HAP-1 (cell line): ENCODE measurements at regions not wholly inside any gene's neighbourhood (a gene's known extent, or its start where the extent isn't known, plus 50 kb on each side); places are given as distances from the start of the nearest gene placed in this dataset.

Experiments used
- DNase-seq, 2 experiments: peaks; one replicate each; pipeline ENCODE4 v3.0.0-alpha.2; 2016 to 2020; ENCODE audit warnings: low spot score in 2 of 2
- H3K27me3 ChIP-seq: fragments of 250-450 bp; sonication (Bioruptor Pico); 2 replicates; pipeline ENCODE4 v1.5.1; 2020; ENCODE audit warnings: low read depth, mild to moderate bottlenecking, moderate library complexity
- H3K36me3 ChIP-seq: fragments of 250-450 bp; sonication (Bioruptor Pico); replicated peaks from 2 replicates; pipeline ENCODE4 v1.5.1; 2020; ENCODE audit warnings: mild to moderate bottlenecking
- H3K4me1 ChIP-seq: fragments of 250-450 bp; sonication (Bioruptor Pico); 2 replicates; pipeline ENCODE4 v1.5.1; 2020; ENCODE audit warnings: mild to moderate bottlenecking
- H3K4me3 ChIP-seq: fragments of 250-450 bp; sonication (Bioruptor Pico); 2 replicates; pipeline ENCODE4 v1.5.1; 2020; ENCODE audit warnings: mild to moderate bottlenecking, moderate library complexity
- H3K9me3 ChIP-seq: fragments of 250-450 bp; sonication (Bioruptor Pico); 2 replicates; pipeline ENCODE4 v1.5.1; 2020; ENCODE audit warnings: mild to moderate bottlenecking, moderate library complexity
- in situ Hi-C: fragments of 300-500 bp; cut with MboI; formaldehyde crosslinking; loops from 3 replicates; pipeline ENCODE4 v1.14.3; 2020; ENCODE audit warnings: low sequenced_read_pairs, inconsistent platforms, mixed read lengths

DNA sequence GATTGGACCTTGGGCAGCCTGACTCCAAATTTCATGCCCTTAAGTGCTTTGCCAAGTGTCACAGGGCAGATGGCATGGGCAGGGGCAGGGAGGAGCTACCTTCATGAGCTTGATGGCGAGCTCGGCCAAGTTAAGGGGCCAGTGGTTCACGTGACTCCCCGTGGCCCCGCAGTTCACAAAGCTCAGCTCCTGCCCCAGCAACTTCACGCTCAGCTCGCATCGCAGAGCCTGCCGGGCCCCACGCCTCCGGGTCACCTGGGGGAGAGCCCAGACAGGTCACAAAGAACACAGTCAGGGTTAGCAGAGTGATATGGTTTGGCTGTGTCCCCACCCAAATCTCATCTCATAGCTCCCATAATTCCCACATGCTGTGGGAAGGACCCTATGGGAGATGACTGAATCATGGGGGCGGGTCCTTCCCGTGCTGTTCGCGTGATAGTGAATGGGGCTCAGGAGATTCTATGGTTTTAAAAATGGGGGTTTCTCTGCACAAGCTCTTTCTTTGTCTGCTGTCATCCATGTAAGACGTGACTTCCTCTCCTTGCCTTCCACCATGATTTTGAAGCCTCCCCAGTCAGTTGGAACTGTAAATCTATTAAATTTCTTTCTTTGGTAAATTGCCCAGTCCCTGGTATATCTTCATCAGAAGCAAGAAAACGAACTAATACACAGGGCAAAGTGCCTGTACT, 108.1 kb downstream of the LITAF start:
- Histone ChIP-seq H3K4me1 (no peaks in the 10 kb centered on the region), H3K4me3 (no peak overlapping the region), H3K36me3 (no peaks in the 10 kb centered on the region), H3K27me3 (no peaks in the 10 kb centered on the region), H3K9me3 (no peaks in the 10 kb centered on the region; the same call in 1 of the 2 replicates)
- DNase-seq = no peak
- in situ Hi-C loops = no loop called here

DNA sequence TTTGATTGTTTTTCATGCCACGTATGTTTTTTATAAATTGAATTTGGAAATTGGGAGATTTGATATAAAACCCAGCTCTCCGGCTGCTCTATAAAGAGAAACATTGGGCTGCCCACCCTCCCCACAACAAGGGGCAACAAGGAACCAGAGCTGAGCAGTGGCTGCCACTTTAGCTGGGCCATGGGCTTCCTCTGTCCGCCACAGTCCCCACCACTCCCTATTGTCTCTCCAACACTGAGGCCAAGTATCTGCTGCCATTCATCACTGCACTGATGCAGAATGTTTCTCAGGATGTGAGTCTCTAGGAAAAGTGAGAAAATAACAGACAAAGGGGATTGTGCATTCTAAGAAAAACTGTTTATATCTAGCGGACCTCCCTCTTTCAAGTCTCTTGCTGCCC, 106.8 kb downstream of the LITAF start:
- Histone ChIP-seq H3K36me3 (no peaks in the 10 kb centered on the region), H3K27me3 (no peaks in the 10 kb centered on the region), H3K4me3 (no peak overlapping the region), H3K4me1 (no peaks in the 10 kb centered on the region), H3K9me3 (no peaks in the 10 kb centered on the region; the same call in 1 of the 2 replicates)
- DNase-seq = no peak
- in situ Hi-C loops = no loop called here

DNA sequence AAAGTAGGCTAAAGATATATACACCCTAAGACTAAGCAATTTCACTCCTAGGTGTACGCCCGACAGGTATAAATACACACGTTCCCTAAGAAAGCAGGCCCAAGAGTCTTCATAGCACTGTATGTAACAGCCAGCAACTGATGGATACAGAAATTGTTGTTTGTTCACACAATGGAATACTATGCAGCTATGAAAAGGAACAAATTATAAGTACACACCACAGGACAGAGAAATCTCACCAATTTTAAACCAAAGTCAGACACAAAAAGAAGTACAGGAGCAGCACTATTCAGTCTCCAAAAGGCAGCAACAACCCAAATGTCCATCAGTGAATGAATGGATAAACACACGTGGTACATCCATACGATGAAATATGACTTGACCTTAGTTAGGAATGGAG, 106.1 kb downstream of the LITAF start:
- in situ Hi-C loops = no loop called here
- Histone ChIP-seq H3K9me3 (no peaks in the 10 kb centered on the region; the same call in 1 of the 2 replicates), H3K4me3 (no peak overlapping the region), H3K27me3 (no peaks in the 10 kb centered on the region), H3K4me1 (no peaks in the 10 kb centered on the region), H3K36me3 (no peaks in the 10 kb centered on the region)
- DNase-seq = no peak

DNA sequence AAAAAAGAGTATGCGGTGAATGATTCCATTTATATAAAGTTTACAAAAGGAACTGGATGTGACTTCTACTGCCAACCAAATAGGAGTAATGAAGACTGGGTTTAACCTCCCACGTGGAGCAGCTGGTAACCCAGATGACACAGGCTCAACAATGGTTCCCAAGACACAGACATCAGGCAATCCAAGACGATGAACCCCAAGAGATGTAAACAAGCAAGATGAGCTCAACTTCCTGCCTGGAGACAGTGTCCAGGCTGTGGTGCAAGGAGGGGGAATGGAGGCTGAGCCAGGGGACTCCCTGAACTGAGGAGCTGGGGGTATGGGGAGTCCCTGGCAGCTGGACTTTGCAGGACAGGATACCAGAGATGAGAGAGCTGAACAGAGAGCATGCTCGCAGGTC, 104.7 kb downstream of the LITAF start:
- Histone ChIP-seq H3K27me3 (no peaks in the 10 kb centered on the region), H3K36me3 (no peaks in the 10 kb centered on the region), H3K4me3 (no peak overlapping the region), H3K4me1 (no peaks in the 10 kb centered on the region), H3K9me3 (no peaks in the 10 kb centered on the region; the same call in 1 of the 2 replicates)
- no peak for DNase-seq
- in situ Hi-C loops = no loop called here

DNA sequence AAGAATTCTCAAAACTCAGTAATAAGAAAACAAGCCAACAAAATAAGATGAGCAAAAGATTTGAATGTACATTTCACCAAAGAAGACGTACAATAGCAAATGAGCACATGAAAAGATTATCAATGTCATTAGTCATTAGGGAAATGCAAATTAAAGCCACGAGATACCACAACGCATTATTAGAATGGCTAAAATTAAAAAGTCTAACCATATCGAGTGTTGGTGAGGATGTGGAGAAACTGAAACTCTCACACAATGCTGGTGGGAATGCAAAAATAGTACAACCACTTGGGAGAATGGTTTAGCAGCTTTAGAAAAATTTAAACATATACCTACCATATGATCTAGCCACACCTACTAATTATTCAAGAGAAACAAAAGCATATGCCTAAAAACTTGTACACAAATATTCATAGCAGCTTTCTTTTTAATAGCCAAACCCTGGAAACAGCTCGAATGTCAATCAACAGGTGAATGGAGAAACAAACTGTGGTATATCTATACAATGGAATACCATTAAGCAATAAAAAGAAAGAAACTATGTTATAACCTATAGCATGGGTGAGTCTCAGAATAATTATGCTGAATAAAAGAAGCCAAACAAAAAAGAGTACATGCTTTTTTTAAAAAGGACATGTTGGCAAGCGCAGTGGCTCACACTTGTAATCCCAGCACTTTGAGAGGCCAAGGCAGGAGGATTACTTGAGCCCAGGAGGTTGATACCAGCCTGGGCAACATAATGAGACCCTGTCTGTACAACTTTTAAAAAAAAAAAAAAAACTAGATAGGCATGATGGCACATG, 103.6 kb downstream of the LITAF start:
- Histone ChIP-seq H3K27me3 (no peaks in the 10 kb centered on the region), H3K4me1 (no peaks in the 10 kb centered on the region), H3K36me3 (no peaks in the 10 kb centered on the region), H3K9me3 (no peaks in the 10 kb centered on the region; the same call in 1 of the 2 replicates), H3K4me3 (no peak overlapping the region)
- in situ Hi-C loops = no loop called here
- no peak for DNase-seq

DNA sequence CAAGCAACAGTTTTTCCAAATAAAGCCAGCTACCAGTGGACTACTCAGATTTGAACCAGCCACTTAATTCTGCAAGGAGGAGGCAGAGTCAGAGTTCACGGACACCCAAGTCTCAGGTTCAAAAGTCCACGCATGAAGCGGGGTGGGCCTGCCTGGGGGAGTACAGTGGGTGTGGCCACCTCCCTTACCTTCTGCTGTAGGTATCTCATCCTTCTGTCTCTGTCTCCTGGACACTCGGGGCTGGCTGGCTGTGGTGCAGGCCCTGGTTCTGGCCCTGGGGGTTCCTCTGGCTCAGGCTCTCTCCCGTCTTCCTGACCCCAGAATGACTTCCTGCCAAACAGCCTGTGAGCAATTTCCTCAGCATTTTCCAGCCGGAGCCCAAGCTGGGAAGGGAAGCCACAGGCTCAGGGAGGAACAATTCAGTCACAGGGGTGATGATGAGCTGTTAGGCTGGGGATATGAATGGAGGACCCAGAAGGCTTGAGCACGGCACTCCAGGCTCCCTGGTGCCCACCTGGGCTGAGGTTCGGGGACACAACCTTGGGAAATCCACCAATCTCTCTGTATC, 101.9 kb downstream of the LITAF start:
- H3K36me3 ChIP-seq = no peaks in the 10 kb centered on the region
- no peak for DNase-seq
- in situ Hi-C loops = no loop called here
- no peaks in the 10 kb centered on the region for H3K4me1 ChIP-seq
- H3K9me3 ChIP-seq = peaks cover 2% of the 10 kb centered on the region
- H3K4me3 ChIP-seq = no peak overlapping the region
- no peaks in the 10 kb centered on the region for H3K27me3 ChIP-seq

DNA sequence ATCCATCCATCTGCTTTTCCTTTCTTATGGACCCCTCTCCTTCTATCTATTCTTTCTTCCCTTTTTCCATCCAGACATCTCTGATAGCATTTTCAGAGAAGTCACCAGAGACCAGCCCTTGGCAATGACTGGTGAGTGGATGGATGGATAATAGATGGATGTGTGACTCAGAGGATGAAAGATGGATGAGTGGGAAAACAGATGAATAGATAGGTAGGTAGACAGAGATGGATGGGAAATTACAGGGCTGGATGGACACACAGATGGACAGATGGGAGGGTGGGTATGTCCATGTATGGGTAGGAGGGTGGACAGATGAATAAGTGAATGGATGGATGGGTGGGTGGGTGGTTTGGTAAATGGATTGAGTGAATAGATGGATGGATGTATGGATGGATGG, 101.0 kb downstream of the LITAF start:
- no peaks in the 10 kb centered on the region for H3K36me3 ChIP-seq
- H3K27me3 ChIP-seq = no peaks in the 10 kb centered on the region
- H3K4me3 ChIP-seq = no peak overlapping the region
- H3K4me1 ChIP-seq = no peaks in the 10 kb centered on the region
- in situ Hi-C loops = no loop called here
- peaks cover 4% of the 10 kb centered on the region for H3K9me3 ChIP-seq
- no peak for DNase-seq

DNA sequence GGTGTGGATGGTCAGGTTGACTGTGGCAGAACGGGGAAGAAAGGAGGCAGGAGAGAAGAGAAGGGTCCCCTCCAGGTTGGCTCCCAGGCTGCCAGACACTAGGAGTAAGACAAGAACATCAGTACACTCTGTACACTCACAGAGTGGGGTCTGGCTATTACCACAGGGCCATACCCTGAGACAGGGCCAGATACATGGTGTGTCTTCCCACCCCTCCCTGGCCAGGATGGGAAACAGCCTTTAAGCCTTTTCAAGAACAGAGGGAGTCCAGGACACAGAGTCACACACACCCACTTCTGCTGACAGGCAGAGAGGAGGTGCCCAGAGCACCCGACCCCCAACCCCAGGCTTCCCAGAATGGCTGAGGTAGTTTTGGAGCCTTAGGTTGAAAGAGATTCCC, 99.4 kb downstream of the LITAF start:
- DNase-seq = no peak
- in situ Hi-C loops = no loop called here
- H3K36me3 ChIP-seq = no peaks in the 10 kb centered on the region
- peaks cover 5% of the 10 kb centered on the region for H3K9me3 ChIP-seq
- H3K27me3 ChIP-seq = no peaks in the 10 kb centered on the region
- no peak overlapping the region for H3K4me3 ChIP-seq
- no peaks in the 10 kb centered on the region for H3K4me1 ChIP-seq

DNA sequence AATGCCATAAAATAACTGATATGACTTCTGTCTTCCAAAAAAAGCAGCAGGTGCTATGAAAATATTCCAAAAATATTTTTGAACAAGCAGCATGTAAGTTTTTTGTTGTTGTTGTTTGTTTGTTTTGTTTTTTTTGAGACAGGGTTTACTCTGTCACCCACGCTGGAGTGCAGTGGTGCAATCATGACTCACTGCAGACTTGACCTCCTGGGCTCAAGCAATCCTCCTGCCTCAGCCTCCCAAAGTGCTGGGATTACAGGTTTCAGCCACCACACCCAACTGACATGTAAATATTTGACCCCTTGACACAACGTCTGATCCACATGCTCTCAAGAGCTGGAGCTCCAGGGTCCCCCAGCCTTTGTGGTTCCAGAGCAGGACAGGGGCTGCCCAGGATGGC, 98.4 kb downstream of the LITAF start:
- Histone ChIP-seq H3K4me1 (no peaks in the 10 kb centered on the region), H3K36me3 (no peaks in the 10 kb centered on the region), H3K9me3 (peaks cover 5% of the 10 kb centered on the region), H3K27me3 (no peaks in the 10 kb centered on the region), H3K4me3 (no peak overlapping the region)
- no peak for DNase-seq
- in situ Hi-C loops = no loop called here

DNA sequence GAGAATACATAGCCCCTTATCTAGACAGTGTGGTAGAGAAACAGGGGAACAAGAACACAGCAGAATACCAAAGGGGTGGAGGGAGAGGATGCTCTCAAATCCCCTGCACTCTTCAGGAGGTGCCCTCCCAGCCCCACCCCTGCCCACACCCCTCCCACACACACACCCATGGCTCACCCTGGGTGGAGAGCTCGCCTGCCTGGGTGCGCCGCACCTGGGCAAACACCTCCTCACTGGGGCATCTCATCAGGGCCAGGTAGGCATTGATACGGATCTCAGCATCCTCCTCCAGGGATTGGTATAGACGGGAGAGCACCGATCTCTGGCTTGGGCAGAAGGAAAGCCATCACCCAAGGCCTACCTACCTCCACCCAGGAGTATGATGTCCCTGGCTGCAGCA, 95.2 kb downstream of the LITAF start:
- in situ Hi-C loops = no loop called here
- no peaks in the 10 kb centered on the region for H3K27me3 ChIP-seq
- DNase-seq = no peak
- H3K4me1 ChIP-seq = no peaks in the 10 kb centered on the region
- H3K9me3 ChIP-seq = peaks cover 5% of the 10 kb centered on the region
- no peaks in the 10 kb centered on the region for H3K36me3 ChIP-seq
- no peak overlapping the region for H3K4me3 ChIP-seq

DNA sequence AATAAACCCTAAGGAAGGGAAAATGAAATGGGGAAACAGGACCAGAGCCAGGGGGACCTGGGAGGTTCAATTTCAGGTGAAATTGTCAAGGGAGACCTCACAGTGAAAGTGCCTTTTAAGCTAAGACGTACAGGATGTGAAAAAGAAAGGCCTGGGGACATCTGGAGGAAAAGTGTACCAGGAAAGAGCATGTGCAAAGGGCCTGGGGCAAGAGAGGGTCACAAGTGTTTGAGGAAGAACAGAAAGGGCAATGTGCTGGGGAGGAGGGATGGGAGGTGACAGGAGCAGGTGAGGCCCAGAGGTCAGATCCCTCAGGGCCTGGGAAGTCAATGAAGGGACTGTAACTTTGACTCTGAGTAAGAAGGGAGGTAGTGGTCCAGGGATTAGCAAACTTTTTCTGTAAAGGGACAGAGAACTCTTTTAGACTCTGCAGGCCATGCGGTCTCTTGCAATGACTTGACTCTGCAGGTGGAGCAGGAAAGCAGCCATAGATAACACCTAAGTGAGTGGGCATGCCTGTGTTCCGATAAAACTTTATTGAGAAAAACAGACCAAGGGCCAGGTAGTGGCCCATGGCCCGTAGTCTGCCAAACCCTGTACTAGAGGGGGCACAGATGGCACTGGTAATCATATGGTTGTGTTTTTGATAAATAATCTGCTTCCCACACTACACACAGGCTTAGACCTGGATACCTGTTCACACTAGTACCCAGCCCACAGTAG, 93.8 kb downstream of the LITAF start:
- Histone ChIP-seq H3K27me3 (no peaks in the 10 kb centered on the region), H3K4me3 (no peak overlapping the region), H3K4me1 (peaks cover 5% of the 10 kb centered on the region; the same call in 1 of the 2 replicates), H3K36me3 (no peaks in the 10 kb centered on the region), H3K9me3 (peaks cover 5% of the 10 kb centered on the region)
- in situ Hi-C loops = no loop called here
- DNase-seq = no peak

DNA sequence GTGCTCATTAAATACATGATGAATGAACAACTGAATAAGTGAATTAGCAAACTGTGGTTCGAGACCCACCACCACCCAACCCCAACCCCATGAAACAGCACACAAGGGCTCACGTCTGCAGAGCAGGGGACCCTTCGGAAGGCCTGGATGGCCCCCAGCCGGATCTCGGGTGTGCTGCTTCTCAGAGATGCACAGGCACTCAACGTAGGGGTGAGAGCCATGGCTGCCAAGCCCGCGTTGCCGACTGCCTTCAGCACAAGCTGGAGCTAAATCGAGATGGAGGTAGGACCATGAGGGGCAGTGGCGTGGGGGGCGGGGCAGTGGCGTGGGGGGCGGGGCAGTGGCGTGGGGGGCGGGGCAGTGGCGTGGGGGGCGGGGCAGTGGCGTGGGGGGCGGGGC, 93.2 kb downstream of the LITAF start:
- H3K4me3 ChIP-seq = no peak overlapping the region
- in situ Hi-C loops = no loop called here
- DNase-seq = no peak
- peaks cover 5% of the 10 kb centered on the region for H3K9me3 ChIP-seq
- no peaks in the 10 kb centered on the region for H3K27me3 ChIP-seq
- H3K4me1 ChIP-seq = peaks cover 5% of the 10 kb centered on the region; the same call in 1 of the 2 replicates
- no peaks in the 10 kb centered on the region for H3K36me3 ChIP-seq

DNA sequence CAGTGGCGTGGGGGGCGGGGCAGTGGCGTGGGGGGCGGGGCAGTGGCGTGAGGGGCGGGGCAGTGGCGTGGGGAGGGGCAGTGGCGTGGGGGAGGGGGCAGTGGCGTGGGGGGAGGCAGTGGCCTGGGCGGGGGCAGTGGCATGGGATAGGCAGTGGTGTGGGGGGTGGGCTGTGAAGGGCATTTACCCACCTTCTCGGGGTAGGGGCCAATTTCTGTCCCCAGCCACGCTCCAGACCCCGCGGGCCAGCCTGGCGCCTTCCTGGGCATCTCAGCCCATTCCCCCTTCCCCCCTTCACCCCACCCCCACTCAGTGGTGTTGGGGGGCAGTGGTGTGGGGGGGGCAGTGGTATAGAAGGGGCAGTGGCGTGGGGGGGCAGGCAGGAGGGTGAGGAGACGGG, 92.7 kb downstream of the LITAF start:
- Histone ChIP-seq H3K27me3 (no peaks in the 10 kb centered on the region), H3K9me3 (peaks cover 5% of the 10 kb centered on the region), H3K4me1 (peaks cover 5% of the 10 kb centered on the region; the same call in 1 of the 2 replicates), H3K36me3 (no peaks in the 10 kb centered on the region), H3K4me3 (no peak overlapping the region)
- no peak for DNase-seq
- in situ Hi-C loops = no loop called here
